ENCODE measurements at regions not wholly inside any gene's neighbourhood (a gene's known extent, or its start where the extent isn't known, plus 50 kb on each side); places are given as distances from the start of the nearest gene placed in this dataset.

DNA sequence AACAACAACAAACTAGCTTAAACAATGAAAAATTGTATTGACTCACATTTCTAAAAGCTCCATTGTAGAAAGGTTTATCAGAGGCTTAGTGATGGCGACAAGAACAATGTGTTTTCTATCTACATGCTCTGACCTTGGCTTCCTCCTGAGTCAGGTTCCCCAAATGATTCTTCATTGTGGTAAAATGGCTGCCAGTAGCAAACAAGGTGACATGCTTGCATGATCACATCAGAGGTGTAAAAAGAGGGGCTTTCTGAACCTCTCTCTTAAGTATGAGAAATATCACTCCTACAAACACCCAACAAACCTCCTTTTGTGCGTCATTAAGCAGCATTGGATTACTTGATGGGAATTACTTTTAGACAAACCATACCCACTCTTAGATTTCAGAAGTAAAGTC lies 252.4 kb upstream of the SYT1 start:
- no peak for ATAC-seq
- no peak for DNase-seq (ENCODE audit: low read depth in 1 of 2, low spot score in 1 of 2)
- Histone ChIP-seq H3K27ac (no peak overlapping the region), H3K4me1 (no peaks in the 10 kb centered on the region), H3K4me3 (no peak overlapping the region), H3K4me2 (no peak overlapping the region), H3K9me3 (no peaks in the 10 kb centered on the region)
- TF ChIP-seq EHF (CRISPR knock-in tag; IDR thresholded peaks at IDR 0.05) (no peak), TFCP2L1 (CRISPR knock-in tag; IDR thresholded peaks at IDR 0.05) (no peak), ZFP36 (IDR thresholded peaks at IDR 0.05; ENCODE audit: borderline replicate concordance, partially characterized antibody) (no peak), JUNB (IDR thresholded peaks at IDR 0.05) (no peak), BHLHE40 (IDR thresholded peaks at IDR 0.05; ENCODE audit: low read depth, low read length) (no peak), NR3C1 (IDR thresholded peaks at IDR 0.05) (no peak), RFX5 (IDR thresholded peaks at IDR 0.05) (no peak), CHD2 (IDR thresholded peaks at IDR 0.05; ENCODE audit: low read length, partially characterized antibody) (no peak), GATA3 (IDR thresholded peaks at IDR 0.05; ENCODE audit: borderline replicate concordance) (no peak), HOXB13 (CRISPR knock-in tag; IDR thresholded peaks at IDR 0.05; ENCODE audit: low read depth) (no peak)
- TF ChIP-seq, protein P1, sequence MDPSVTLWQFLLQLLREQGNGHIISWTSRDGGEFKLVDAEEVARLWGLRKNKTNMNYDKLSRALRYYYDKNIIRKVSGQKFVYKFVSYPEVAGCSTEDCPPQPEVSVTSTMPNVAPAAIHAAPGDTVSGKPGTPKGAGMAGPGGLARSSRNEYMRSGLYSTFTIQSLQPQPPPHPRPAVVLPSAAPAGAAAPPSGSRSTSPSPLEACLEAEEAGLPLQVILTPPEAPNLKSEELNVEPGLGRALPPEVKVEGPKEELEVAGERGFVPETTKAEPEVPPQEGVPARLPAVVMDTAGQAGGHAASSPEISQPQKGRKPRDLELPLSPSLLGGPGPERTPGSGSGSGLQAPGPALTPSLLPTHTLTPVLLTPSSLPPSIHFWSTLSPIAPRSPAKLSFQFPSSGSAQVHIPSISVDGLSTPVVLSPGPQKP (IDR thresholded peaks at IDR 0.05; ENCODE audit: low read depth, low read length): no peak
- TF ChIP-seq, protein P2, sequence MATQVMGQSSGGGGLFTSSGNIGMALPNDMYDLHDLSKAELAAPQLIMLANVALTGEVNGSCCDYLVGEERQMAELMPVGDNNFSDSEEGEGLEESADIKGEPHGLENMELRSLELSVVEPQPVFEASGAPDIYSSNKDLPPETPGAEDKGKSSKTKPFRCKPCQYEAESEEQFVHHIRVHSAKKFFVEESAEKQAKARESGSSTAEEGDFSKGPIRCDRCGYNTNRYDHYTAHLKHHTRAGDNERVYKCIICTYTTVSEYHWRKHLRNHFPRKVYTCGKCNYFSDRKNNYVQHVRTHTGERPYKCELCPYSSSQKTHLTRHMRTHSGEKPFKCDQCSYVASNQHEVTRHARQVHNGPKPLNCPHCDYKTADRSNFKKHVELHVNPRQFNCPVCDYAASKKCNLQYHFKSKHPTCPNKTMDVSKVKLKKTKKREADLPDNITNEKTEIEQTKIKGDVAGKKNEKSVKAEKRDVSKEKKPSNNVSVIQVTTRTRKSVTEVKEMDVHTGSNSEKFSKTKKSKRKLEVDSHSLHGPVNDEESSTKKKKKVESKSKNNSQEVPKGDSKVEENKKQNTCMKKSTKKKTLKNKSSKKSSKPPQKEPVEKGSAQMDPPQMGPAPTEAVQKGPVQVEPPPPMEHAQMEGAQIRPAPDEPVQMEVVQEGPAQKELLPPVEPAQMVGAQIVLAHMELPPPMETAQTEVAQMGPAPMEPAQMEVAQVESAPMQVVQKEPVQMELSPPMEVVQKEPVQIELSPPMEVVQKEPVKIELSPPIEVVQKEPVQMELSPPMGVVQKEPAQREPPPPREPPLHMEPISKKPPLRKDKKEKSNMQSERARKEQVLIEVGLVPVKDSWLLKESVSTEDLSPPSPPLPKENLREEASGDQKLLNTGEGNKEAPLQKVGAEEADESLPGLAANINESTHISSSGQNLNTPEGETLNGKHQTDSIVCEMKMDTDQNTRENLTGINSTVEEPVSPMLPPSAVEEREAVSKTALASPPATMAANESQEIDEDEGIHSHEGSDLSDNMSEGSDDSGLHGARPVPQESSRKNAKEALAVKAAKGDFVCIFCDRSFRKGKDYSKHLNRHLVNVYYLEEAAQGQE (IDR thresholded peaks at IDR 0.05): no peak
- TF ChIP-seq, protein P3, sequence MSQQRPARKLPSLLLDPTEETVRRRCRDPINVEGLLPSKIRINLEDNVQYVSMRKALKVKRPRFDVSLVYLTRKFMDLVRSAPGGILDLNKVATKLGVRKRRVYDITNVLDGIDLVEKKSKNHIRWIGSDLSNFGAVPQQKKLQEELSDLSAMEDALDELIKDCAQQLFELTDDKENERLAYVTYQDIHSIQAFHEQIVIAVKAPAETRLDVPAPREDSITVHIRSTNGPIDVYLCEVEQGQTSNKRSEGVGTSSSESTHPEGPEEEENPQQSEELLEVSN (IDR thresholded peaks at IDR 0.05; ENCODE audit: borderline replicate concordance, low read depth): no peak
- CTCF ChIA-PET: interaction anchor here (1.1 kb wide), 1 partner anchor 11 kb away, joined by 3 read pairs; no protein-coding TSS in a partner anchor
- POLR2A ChIA-PET: no interaction called here
- FAIRE-seq: no peak
- WGBS (ENCODE audit: missing lambda C conversion rate): 89% methylated on average over 2 of the region's 2 CpGs

DNA sequence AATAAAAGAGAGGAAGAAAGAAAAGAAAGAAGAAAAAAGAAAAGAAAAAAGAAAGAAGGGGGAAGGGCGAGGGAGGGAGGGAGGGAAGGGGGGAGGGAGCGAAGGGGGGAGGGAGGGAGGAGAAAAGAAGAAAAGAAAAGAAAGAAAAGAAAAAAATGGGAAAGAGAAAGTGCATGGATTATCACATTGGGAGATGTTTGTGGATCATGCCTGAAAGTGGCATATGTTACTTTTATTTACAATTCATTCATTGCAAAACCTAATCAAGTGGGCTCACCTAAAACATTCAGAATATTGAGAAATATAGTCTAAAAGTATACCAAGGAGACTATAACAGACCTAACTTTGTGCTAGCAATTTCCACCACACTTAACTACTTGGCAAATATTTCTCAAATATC lies 246.9 kb upstream of the SYT1 start:
- ATAC-seq: no peak
- WGBS (ENCODE audit: missing lambda C conversion rate): no CpG with 5 or more reads among the region's 2 CpGs
- no peak for FAIRE-seq

DNA sequence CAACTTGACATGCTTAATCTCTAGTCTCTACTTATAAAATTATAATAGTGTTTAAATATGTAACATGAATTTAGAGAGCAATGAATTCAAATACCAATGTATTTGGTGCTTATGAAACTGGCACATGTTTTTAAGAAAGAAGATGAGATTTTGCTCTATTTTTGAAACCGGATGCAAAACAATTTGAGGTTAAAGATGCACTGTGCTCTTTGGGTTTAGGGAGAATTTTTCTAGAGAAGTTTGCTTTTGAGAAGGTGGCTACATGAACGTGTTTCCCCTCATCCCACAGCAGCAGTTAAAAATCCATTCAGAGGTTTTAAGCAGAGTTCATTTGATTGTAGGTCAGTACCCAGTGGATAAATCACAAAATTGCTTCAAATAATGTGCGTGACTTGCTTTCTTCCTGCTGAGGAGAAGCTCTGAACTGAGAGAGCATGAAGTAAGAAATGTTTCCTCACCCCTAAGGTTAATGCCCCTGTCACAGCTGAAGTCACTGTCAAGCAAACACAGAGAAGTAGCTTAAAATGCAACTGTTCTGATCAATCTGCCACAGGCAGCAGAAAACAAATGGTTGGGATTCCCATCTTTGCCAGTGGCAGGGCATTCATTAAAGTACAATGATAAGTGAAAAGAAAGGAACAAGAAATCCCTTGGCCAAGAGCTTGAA lies 241.9 kb upstream of the SYT1 start:
- no peak for DNase-seq (ENCODE audit: low read depth in 1 of 2, low spot score in 1 of 2)
- no peaks in the 10 kb centered on the region for H3K4me1 ChIP-seq
- no peak overlapping the region for H3K4me3 ChIP-seq
- H3K4me2 ChIP-seq: no peak overlapping the region
- H3K27ac ChIP-seq: no peak overlapping the region
- ChIA-PET POLR2A (no interaction called here), CTCF (interaction anchor here (0.6 to 0.9 kb wide), 2 partner anchors 10 to 236 kb away, joined by 3 read pairs; no protein-coding TSS in a partner anchor)
- no peaks in the 10 kb centered on the region for H3K9me3 ChIP-seq
- TF ChIP-seq HOXB5 (CRISPR knock-in tag; IDR thresholded peaks at IDR 0.05) (no peak), CEBPB (IDR thresholded peaks at IDR 0.05) (no peak), EHF (CRISPR knock-in tag; IDR thresholded peaks at IDR 0.05) (no peak), EHMT2 (IDR thresholded peaks at IDR 0.05; ENCODE audit: low read depth) (no peak), TFCP2L1 (CRISPR knock-in tag; IDR thresholded peaks at IDR 0.05) (no peak), JUNB (IDR thresholded peaks at IDR 0.05) (no peak), RNF2 (IDR thresholded peaks at IDR 0.05; ENCODE audit: borderline replicate concordance, low read depth) (no peak), FOSB (CRISPR knock-in tag; IDR thresholded peaks at IDR 0.05) (no peak), PHF8 (IDR thresholded peaks at IDR 0.05; ENCODE audit: borderline replicate concordance, low read depth) (no peak), HOXB13 (CRISPR knock-in tag; IDR thresholded peaks at IDR 0.05; ENCODE audit: low read depth) (no peak), MAFK (IDR thresholded peaks at IDR 0.05; ENCODE audit: partially characterized antibody) (no peak), POLR2A (IDR thresholded peaks at IDR 0.05; ENCODE audit: low read length) (no peak), TP53 (CRISPR knock-in tag; IDR thresholded peaks at IDR 0.05) (no peak), SMC3 (IDR thresholded peaks at IDR 0.05) (no peak)
- TF ChIP-seq, protein P1 (IDR thresholded peaks at IDR 0.05; ENCODE audit: low read depth, low read length): no peak
- FAIRE-seq: peak; percentile 13
- WGBS (ENCODE audit: missing lambda C conversion rate): 63% methylated on average over 3 of the region's 3 CpGs
- no peak for ATAC-seq

More for the DNA sequence above, 246.9 kb upstream of the SYT1 start:
- TF ChIP-seq RFX5 (IDR thresholded peaks at IDR 0.05) (no peak), RNF2 (IDR thresholded peaks at IDR 0.05; ENCODE audit: borderline replicate concordance, low read depth) (no peak), NFE2L2 (conservative IDR thresholded peaks at IDR 0.05; ENCODE audit: low read length) (no peak), HOXA7 (CRISPR knock-in tag; IDR thresholded peaks at IDR 0.05) (no peak), MYC (IDR thresholded peaks at IDR 0.05; ENCODE audit: borderline replicate concordance, low read length) (no peak), CHD4 (IDR thresholded peaks at IDR 0.05; ENCODE audit: borderline replicate concordance) (no peak)
- TF ChIP-seq, protein P4, sequence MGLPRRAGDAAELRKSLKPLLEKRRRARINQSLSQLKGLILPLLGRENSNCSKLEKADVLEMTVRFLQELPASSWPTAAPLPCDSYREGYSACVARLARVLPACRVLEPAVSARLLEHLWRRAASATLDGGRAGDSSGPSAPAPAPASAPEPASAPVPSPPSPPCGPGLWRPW (IDR thresholded peaks at IDR 0.05): no peak
- ChIA-PET CTCF (no interaction called here), POLR2A (no interaction called here)
- DNase-seq (ENCODE audit: low read depth in 1 of 2, low spot score in 1 of 2): no peak
- Histone ChIP-seq H3K4me3 (no peak overlapping the region), H3K4me2 (no peak overlapping the region), H3K4me1 (no peaks in the 10 kb centered on the region), H3K9me3 (no peaks in the 10 kb centered on the region), H3K27ac (no peak overlapping the region)
